ENCODE measurements at regions not wholly inside any gene's neighbourhood (a gene's known extent, or its start where the extent isn't known, plus 50 kb on each side); places are given as distances from the start of the nearest gene placed in this dataset.

- TF ChIP-seq CTCF (IDR thresholded peaks at IDR 0.05) (no peak), POLR2A (IDR thresholded peaks at IDR 0.05) (no peak)
- no peak for DNase-seq (ENCODE audit: low spot score in 2 of 2)
- no peak overlapping the region for H3K4me3 ChIP-seq (ENCODE audit: low read depth, poor library complexity, severe bottlenecking)
- WGBS, 2 donors, result 45 to 48% methylated on average over 16 of the region's 16 CpGs
- intact Hi-C loops (cut with DNase I; ENCODE audit: low total_unique reads), result no loop called here
Observed at GRCh38 chr10:76631884-76632766, 1005.5 kb downstream of the KCNMA1 start.

GRCh38 chr10:76631036-76631670 lies 1006.5 kb downstream of the KCNMA1 start:
- WGBS, 2 donors, result 78 to 85% methylated on average over 5 of the region's 5 CpGs
- intact Hi-C loops (cut with DNase I; ENCODE audit: low total_unique reads), result no loop called here
- no peak for DNase-seq (ENCODE audit: low spot score in 2 of 2)
- H3K4me3 ChIP-seq (ENCODE audit: low read depth, poor library complexity, severe bottlenecking), result no peak overlapping the region
- TF ChIP-seq POLR2A (IDR thresholded peaks at IDR 0.05) (no peak), CTCF (IDR thresholded peaks at IDR 0.05) (no peak)

- intact Hi-C loops (cut with DNase I; ENCODE audit: low total_unique reads), result no loop called here
- 89 to 90% methylated on average over 1 of the region's 1 CpG for WGBS, 2 donors
- no peak for TF ChIP-seq CTCF (IDR thresholded peaks at IDR 0.05)
- TF ChIP-seq POLR2A (IDR thresholded peaks at IDR 0.05), result no peak
- no peak for DNase-seq (ENCODE audit: low spot score in 2 of 2)
- H3K4me3 ChIP-seq (ENCODE audit: low read depth, poor library complexity, severe bottlenecking), result no peak overlapping the region
Observed at GRCh38 chr10:76628801-76629200, 1008.8 kb downstream of the KCNMA1 start.

- 66 to 69% methylated on average over 2 of the region's 2 CpGs for WGBS, 2 donors
- no peak overlapping the region for H3K4me3 ChIP-seq (ENCODE audit: low read depth, poor library complexity, severe bottlenecking)
- TF ChIP-seq CTCF (IDR thresholded peaks at IDR 0.05) (no peak), POLR2A (IDR thresholded peaks at IDR 0.05) (no peak)
- no peak for DNase-seq (ENCODE audit: low spot score in 2 of 2)
- intact Hi-C loops (cut with DNase I; ENCODE audit: low total_unique reads), result no loop called here
Observed at GRCh38 chr10:76626386-76626785, 1011.2 kb downstream of the KCNMA1 start.

- DNase-seq (ENCODE audit: low spot score in 2 of 2), result no peak
- no peak for TF ChIP-seq POLR2A (IDR thresholded peaks at IDR 0.05)
- no peak for TF ChIP-seq CTCF (IDR thresholded peaks at IDR 0.05)
- 93% methylated on average over 6 of the region's 6 CpGs for WGBS, 2 donors
- intact Hi-C loops (cut with DNase I; ENCODE audit: low total_unique reads), result no loop called here
- H3K4me3 ChIP-seq (ENCODE audit: low read depth, poor library complexity, severe bottlenecking), result no peak overlapping the region
Observed at GRCh38 chr10:76624470-76624869, 1013.1 kb downstream of the KCNMA1 start.

Data from lower leg skin (tissue), 4 donors.